HG03135 (cell line): ENCODE measurements at regions not wholly inside any gene's neighbourhood (a gene's known extent, or its start where the extent isn't known, plus 50 kb on each side); places are given as distances from the start of the nearest gene placed in this dataset.

Source experiments
- ATAC-seq: cut with Tn5 transposase; IDR thresholded peaks from one replicate; pipeline ENCODE4 v1.9.1; 2021; ENCODE audit warnings: mild to moderate bottlenecking, moderate library complexity; ENCODE audit not compliant: unreplicated experiment

GRCh38 chr12:14273913-14274311 is 91.6 kb upstream of the ATF7IP start:
- ATAC-seq = no peak

GRCh38 chr12:14275111-14275510 is 90.4 kb upstream of the ATF7IP start:
- ATAC-seq = no peak

GRCh38 chr12:14275886-14276285 is 89.6 kb upstream of the ATF7IP start:
- no peak for ATAC-seq

- no peak for ATAC-seq
These were observed 87.1 kb upstream of the ATF7IP start for GRCh38 chr12:14278294-14278953.

- no peak for ATAC-seq
These were observed 85.6 kb upstream of the ATF7IP start for GRCh38 chr12:14279845-14280244.

- no peak for ATAC-seq
These were observed 84.6 kb upstream of the ATF7IP start for GRCh38 chr12:14280921-14281320.

- no peak for ATAC-seq
These were observed 83.9 kb upstream of the ATF7IP start for GRCh38 chr12:14281539-14281938.

- ATAC-seq = no peak
These were observed 81.9 kb upstream of the ATF7IP start for GRCh38 chr12:14283489-14284144.

- no peak for ATAC-seq
These were observed 81.2 kb upstream of the ATF7IP start for GRCh38 chr12:14284184-14284722.

GRCh38 chr12:14289601-14290000 is 75.9 kb upstream of the ATF7IP start:
- ATAC-seq = no peak

- no peak for ATAC-seq
These were observed 74.5 kb upstream of the ATF7IP start for GRCh38 chr12:14290951-14291350.

GRCh38 chr12:14303661-14304155 is 61.8 kb upstream of the ATF7IP start:
- ATAC-seq = no peak

- ATAC-seq = no peak
These were observed 58.5 kb upstream of the ATF7IP start for GRCh38 chr12:14307004-14307403.

GRCh38 chr12:14308516-14308915 is 57.0 kb upstream of the ATF7IP start:
- no peak for ATAC-seq

GRCh38 chr12:14310866-14311265 is 54.6 kb upstream of the ATF7IP start:
- no peak for ATAC-seq

- ATAC-seq = no peak
These were observed 51.9 kb upstream of the ATF7IP start for GRCh38 chr12:14313379-14314138.

GRCh38 chr12:14314801-14315200 is 50.7 kb upstream of the ATF7IP start:
- ATAC-seq = no peak

GRCh38 chr12:14315501-14315900 is 50.0 kb upstream of the ATF7IP start:
- ATAC-seq = no peak
